Stimulated activated effector memory CD8-positive, alpha-beta T cell treated with anti-CD3 and anti-CD28 coated beads, Interleukin-12 subunit alpha, Interleukin-12 subunit beta, amount 100 ng/mL, for 72 hours (primary cell): ENCODE measurements at regions not wholly inside any gene's neighbourhood (a gene's known extent, or its start where the extent isn't known, plus 50 kb on each side); places are given as distances from the start of the nearest gene placed in this dataset.

Source experiments
- ATAC-seq: fragments of 150-1000 bp; cut with Tn5 transposase; 2 replicates; pipeline ENCODE4 v1.10.0; 2021
- DNase-seq, 2 donors: peaks; one replicate each; pipeline ENCODE4 v3.0.0; 2021 to 2022; ENCODE audit warnings: low spot score in 2 of 2
- H3K27ac Mint-ChIP-seq: one replicate; pipeline ENCODE4 v1.8.0; 2022; ENCODE audit warnings: mild to moderate bottlenecking, mixed read lengths
- H3K36me3 Mint-ChIP-seq: one replicate; pipeline ENCODE4 v1.8.0; 2022; ENCODE audit warnings: mild to moderate bottlenecking, mixed read lengths
- H3K4me1 Mint-ChIP-seq: one replicate; pipeline ENCODE4 v1.8.0; 2022; ENCODE audit warnings: mixed read lengths
- H3K4me3 Mint-ChIP-seq: one replicate; pipeline ENCODE4 v1.8.0; 2022; ENCODE audit warnings: mild to moderate bottlenecking, mixed read lengths
- H3K9me3 Mint-ChIP-seq: one replicate; pipeline ENCODE4 v1.8.0; 2022; ENCODE audit warnings: mixed read lengths

DNA sequence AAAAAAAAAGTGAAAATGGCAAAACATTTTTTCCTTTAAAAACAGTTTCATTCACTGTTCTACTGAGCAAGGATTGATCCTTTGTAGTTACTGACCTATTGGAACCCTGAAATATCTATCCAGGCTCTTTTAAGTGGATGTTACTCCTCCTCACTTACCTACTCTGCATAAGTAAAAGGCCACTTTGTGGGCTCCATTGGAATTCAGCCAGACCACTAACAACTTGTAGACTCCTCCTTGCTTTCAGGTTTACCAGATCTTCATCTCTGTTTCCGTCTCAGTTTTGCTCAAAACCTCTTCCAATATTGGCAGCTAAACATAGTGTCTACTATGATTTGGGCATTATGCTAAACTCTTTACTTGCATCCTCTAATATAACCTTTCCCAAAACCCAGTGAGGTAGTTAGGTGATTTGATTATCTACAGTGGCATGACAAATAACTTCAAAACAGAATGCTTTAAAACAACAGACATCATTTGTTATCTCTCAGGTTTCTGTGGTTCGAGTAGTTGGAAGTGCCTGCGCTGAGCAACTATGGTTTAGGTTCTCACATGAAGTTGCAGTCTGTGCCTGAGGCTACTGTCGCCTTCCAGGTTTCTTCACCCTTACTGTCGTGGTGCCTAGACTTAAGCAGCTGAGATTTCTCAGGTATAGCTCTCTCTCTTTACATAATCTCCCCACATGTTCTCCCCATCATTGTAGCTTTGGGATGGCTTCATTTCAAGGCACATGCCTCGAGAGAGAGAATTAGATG lies 698.2 kb downstream of the REEP3 start:
- Mint-ChIP-seq H3K4me3 (no peak overlapping the region), H3K27ac (no peak overlapping the region), H3K9me3 (peaks cover 7% of the 10 kb centered on the region)

DNA sequence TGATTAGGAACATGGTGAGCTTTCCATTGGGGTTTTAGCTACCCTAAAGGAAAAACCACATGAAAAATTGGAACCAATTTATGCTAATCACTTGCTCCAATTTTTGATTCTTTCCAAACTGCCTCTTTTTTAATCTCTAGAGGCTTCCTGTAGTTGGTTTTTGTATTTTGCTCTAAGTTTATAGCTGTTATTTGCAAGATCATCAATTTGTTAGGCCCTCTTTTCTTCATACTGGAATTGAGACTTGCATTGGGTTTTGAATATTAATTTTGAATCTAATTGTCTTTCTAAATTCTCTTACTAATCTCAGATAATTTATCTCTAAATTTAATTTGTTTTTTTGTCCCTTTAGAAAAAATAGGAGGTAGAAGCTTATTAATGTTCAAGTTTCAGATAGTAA lies 713.3 kb downstream of the REEP3 start:
- no peak for ATAC-seq
- no peak overlapping the region for H3K4me3 Mint-ChIP-seq
- H3K27ac Mint-ChIP-seq = no peak overlapping the region
- peaks cover 15% of the 10 kb centered on the region for H3K9me3 Mint-ChIP-seq
- no peaks in the 10 kb centered on the region for H3K4me1 Mint-ChIP-seq
- H3K36me3 Mint-ChIP-seq = no peaks in the 10 kb centered on the region
- no peak for DNase-seq

More for the DNA sequence above, 698.2 kb downstream of the REEP3 start:
- DNase-seq (no peak), ATAC-seq (no peak)
- H3K4me1 Mint-ChIP-seq = no peaks in the 10 kb centered on the region
- no peaks in the 10 kb centered on the region for H3K36me3 Mint-ChIP-seq

DNA sequence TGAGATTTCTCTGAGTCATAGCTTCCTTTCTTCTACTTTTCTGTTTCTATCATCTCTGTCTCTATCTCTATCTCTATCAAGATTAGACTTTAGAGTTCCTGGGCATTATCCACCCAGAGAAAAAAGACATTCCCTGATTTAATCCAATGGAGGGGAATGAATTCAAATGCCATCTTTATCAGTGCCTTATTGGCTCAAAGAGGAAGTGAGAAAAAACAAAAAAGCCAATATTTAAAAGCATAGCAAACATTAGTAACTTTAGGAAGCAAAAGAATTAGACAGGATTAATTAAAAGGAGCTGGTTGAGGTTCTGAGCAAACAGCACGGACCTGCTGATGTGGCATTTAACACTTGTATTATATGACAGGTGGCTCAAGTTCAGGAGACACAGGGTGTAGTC lies 736.5 kb downstream of the REEP3 start:
- Mint-ChIP-seq H3K36me3 (no peaks in the 10 kb centered on the region), H3K4me3 (no peak overlapping the region), H3K27ac (no peak overlapping the region), H3K4me1 (no peaks in the 10 kb centered on the region), H3K9me3 (peaks cover 9% of the 10 kb centered on the region)
- DNase-seq (no peak), ATAC-seq (no peak)

DNA sequence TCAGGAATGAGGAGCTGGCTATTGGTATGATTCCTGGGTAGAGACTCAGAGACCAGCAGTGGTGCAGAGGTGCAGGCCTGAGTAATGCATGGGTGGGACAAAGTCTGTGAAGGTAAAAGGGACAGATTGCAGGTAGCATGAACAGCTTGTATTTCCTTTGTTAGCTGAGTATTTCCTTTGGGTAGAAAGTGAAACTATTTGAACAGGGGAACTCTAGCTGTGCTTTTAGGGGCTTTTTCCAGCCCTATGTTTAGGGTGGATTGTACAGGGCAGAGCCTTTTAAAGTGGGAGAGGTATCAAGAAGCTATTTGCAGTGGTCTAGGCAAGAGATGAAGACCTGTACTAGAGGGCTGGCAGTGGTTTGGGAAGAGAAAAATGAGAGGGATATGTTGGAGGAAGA lies 739.9 kb downstream of the REEP3 start:
- peaks cover 13% of the 10 kb centered on the region for H3K9me3 Mint-ChIP-seq
- H3K4me1 Mint-ChIP-seq = no peaks in the 10 kb centered on the region
- no peak overlapping the region for H3K4me3 Mint-ChIP-seq
- ATAC-seq = no peak
- no peak overlapping the region for H3K27ac Mint-ChIP-seq
- no peaks in the 10 kb centered on the region for H3K36me3 Mint-ChIP-seq
- no peak for DNase-seq

DNA sequence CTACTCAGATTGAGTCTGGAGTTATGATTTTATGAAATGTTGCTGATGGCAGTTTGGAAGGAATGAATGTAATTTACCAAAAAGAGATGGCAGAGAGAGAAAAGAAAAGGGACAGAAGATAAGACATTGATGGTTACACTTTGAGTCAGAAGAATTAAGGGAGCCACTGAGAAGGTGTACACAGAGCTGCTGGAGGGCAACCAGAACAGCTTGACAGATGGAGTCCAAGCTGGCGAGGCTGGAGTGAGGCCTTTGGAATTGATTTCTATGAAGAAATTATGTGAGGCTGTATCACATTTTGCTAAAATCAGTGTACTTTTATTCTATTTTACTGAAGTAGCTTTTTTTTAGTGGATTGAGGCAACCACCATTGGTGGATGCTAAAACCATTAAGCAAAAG lies 740.5 kb downstream of the REEP3 start:
- no peak for ATAC-seq
- no peaks in the 10 kb centered on the region for H3K36me3 Mint-ChIP-seq

DNA sequence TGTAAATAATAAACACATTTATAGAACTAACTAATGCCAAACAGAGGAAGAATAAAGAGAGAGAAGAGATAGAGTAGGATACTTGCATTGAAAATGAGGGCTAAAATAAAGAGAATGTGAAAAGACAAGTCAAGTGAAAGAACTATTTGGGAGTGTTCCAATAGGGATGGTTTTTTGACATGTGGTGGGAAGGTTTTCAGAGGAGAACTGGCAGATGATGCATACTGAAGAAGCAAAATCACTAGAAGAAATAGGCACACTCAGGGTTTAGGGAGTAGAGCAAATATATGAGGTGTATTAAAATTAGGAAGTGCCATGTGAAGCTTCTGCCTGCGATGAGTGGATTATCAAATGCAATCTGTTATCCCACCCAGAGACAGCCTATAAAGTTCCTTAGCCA lies 744.8 kb downstream of the REEP3 start:
- ATAC-seq = no peak
- Mint-ChIP-seq H3K36me3 (no peaks in the 10 kb centered on the region), H3K4me1 (no peaks in the 10 kb centered on the region), H3K27ac (no peak overlapping the region), H3K9me3 (peaks cover 13% of the 10 kb centered on the region), H3K4me3 (no peak overlapping the region)
- DNase-seq = no peak

More for the DNA sequence above, 740.5 kb downstream of the REEP3 start:
- no peaks in the 10 kb centered on the region for H3K4me1 Mint-ChIP-seq
- peaks cover 13% of the 10 kb centered on the region for H3K9me3 Mint-ChIP-seq
- DNase-seq = no peak
- no peak overlapping the region for H3K27ac Mint-ChIP-seq
- H3K4me3 Mint-ChIP-seq = no peak overlapping the region

DNA sequence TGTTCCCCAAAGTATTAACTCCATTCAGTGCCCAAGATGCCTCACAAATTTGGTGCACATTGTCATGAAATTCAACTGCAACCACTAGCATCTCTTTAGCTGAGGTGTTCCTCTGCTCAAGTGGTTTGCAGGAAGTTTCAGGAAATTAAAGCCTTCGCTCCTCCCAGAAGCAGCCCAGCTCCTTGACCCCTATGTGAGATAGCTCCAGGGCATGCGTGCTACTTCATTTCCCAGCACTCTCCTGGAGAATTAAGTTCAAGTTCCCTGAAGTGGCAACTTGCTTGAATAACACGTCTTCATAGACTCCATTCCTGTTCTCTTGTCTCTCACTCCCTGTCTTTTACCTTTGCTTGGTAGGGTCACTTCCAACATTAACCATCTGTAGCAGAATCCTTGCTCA lies 750.3 kb downstream of the REEP3 start:
- no peak for ATAC-seq

DNA sequence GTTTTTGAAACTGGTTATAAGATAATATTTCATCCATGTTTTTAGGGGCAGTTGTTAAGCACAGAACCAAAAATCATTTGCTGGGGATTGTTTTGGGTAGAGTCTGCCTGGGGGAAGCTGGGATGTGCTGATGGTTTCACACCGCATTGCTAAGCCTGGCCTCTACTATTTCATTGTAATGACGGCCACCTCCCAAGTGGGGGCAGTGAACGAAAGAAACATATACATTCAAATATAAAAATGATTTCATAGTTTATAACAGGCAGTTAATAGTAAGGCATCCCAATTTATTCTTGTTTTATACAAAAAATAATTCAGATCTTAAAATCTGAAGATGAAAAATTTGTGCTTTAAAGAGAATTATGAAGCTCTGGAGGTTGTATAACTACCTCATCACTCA lies 750.8 kb downstream of the REEP3 start:
- Mint-ChIP-seq H3K4me3 (no peak overlapping the region), H3K4me1 (no peaks in the 10 kb centered on the region), H3K36me3 (no peaks in the 10 kb centered on the region), H3K9me3 (no peaks in the 10 kb centered on the region), H3K27ac (no peak overlapping the region)
- DNase-seq (no peak), ATAC-seq (no peak)

More for the DNA sequence above, 750.3 kb downstream of the REEP3 start:
- Mint-ChIP-seq H3K4me3 (no peak overlapping the region), H3K27ac (no peak overlapping the region), H3K4me1 (no peaks in the 10 kb centered on the region), H3K36me3 (no peaks in the 10 kb centered on the region), H3K9me3 (no peaks in the 10 kb centered on the region)
- no peak for DNase-seq

DNA sequence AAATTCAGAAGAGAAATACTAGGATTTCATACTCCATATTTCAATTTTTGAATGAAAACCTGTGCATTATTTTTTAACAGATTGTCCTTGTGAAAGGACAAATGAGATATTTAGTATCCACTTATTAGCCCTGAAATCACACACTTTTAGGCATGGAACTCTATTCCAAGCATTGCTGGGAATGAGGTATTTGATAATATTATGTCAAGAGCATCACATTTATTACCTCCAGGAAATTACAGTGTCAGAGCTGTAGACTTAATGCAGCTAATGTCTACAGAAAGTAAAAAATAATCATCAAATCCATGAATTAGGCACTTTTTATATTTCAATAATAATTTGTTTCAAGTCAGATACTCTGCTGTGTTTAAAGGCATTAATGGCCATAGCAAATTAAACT lies 753.8 kb downstream of the REEP3 start:
- H3K9me3 Mint-ChIP-seq = peaks cover 4% of the 10 kb centered on the region
- H3K36me3 Mint-ChIP-seq = no peaks in the 10 kb centered on the region
- no peaks in the 10 kb centered on the region for H3K4me1 Mint-ChIP-seq
- H3K4me3 Mint-ChIP-seq = no peak overlapping the region
- H3K27ac Mint-ChIP-seq = no peak overlapping the region
- DNase-seq = no peak
- ATAC-seq = no peak

DNA sequence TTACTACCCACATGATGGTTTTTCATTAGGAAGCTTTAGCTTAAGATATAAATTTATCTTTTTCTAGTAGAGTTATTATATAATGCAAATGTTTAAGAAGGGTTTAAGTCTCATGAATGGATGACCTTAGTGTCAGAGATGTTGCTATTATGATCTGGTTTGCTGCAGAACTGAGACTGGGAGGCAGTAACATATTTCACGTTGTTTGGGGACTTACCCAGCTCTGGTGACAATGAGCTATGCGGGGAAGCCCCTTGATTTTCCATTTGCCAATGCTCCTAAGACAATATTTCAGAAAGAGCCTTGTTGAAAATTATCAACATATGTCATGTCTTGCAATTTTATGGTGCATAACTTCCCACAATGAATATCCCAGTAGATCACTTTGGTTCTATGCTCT lies 754.6 kb downstream of the REEP3 start:
- Mint-ChIP-seq H3K9me3 (peaks cover 4% of the 10 kb centered on the region), H3K4me1 (no peaks in the 10 kb centered on the region), H3K36me3 (no peaks in the 10 kb centered on the region), H3K4me3 (no peak overlapping the region), H3K27ac (no peak overlapping the region)
- ATAC-seq (no peak), DNase-seq (no peak)

DNA sequence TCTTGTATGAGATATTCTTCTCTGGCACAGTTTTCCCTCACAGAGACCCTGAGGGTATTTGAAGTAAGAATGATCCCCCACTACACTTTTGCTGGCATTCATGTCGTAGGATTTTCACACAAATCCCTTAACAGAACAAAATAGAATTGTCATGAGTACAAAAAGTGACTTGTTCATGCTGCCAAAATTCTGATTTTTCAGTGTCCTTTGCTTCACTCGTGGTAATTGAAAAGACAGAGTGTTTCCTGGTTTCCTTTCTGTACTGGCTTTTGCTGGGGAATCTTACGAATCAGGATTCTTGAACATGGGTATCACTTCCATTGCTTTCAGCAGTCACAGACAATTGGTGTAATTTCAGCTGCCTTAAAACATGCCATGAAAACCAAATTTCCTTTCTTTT lies 756.3 kb downstream of the REEP3 start:
- H3K4me1 Mint-ChIP-seq = no peaks in the 10 kb centered on the region
- ATAC-seq (no peak), DNase-seq (no peak)
- H3K36me3 Mint-ChIP-seq = no peaks in the 10 kb centered on the region
- H3K27ac Mint-ChIP-seq = no peak overlapping the region
- H3K4me3 Mint-ChIP-seq = no peak overlapping the region
- H3K9me3 Mint-ChIP-seq = peaks cover 8% of the 10 kb centered on the region

DNA sequence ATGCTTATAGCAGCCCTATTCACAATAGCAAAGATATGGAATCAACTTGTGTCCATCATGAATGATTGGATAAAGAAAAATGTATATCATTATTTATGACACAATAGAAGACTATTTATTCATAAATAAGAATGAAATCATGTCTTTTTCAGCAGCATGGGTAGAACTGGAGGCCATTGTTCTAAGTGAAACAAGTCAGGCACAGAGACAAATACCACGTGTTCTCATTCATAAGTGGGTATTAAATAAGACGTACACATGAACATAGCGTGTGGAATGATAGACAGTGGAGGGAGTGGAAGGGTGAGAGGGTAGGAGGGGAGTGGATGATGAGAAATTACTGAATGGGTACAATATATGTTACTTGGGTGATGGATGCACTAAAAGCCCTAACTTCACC lies 762.4 kb downstream of the REEP3 start:
- ATAC-seq = no peak
- Mint-ChIP-seq H3K27ac (no peak overlapping the region), H3K4me3 (no peak overlapping the region), H3K36me3 (no peaks in the 10 kb centered on the region), H3K9me3 (peaks cover 12% of the 10 kb centered on the region), H3K4me1 (no peaks in the 10 kb centered on the region)
- DNase-seq = no peak

DNA sequence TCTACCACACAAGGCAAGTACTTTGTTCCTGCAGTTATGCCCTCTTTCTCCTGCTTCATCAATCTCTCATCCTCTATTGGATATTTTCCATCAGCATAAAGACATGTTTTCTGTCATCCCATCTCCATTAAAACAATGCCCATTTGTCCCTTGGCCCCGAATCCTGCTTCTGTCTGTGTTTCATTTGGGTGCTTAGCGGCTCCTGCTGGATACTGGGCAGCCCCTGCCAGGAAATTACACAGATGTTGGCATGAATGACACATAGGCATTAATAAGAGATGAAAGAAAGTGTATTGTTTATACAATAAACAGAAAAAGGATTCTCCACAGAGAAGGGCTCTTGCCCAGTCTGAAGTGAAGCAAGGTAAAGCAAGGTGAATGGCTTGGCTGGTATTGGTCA lies 765.3 kb downstream of the REEP3 start:
- Mint-ChIP-seq H3K9me3 (peaks cover 11% of the 10 kb centered on the region), H3K4me1 (no peaks in the 10 kb centered on the region), H3K4me3 (no peak overlapping the region), H3K27ac (no peak overlapping the region), H3K36me3 (no peaks in the 10 kb centered on the region)
- DNase-seq = no peak
- no peak for ATAC-seq

DNA sequence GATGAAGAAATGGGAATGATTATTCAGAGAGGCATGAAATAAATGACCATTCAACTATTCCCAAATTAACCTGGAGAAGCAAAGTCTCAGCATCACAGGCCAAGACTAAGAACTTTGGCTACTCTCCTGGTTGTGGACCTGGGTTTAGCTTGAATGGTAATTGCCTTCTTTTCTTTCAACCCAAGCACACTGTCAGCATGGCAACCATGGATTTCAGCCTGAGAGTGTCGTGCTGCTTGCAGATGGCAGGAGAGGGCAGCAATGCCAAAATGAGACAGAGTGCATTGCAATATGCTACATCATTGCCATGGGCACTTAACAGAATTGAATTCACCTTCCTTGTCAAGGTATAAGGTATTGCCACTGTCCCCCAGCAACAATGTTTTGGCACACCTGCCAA lies 767.2 kb downstream of the REEP3 start:
- Mint-ChIP-seq H3K4me3 (no peak overlapping the region), H3K4me1 (no peaks in the 10 kb centered on the region), H3K36me3 (no peaks in the 10 kb centered on the region), H3K27ac (no peak overlapping the region), H3K9me3 (peaks cover 9% of the 10 kb centered on the region)
- ATAC-seq (no peak), DNase-seq (no peak)

DNA sequence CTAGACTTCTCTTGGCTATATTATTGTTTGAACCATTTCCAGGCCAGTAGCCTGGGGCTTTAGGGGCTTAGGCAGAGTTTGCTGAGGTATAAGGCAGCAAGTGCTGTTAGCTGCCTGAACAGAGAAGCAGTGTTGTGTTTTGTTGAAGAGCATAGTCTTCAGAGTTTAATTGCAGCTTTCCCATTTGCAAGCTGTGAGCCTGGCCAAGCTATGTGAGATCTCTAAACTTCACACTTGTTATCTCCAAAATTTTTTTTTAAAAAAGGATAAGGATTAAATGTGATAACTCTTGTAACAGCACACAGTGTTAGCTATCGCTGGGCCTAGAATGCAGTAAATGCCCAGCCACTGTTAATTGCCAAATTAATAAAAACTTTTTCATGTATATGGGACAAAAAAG lies 782.4 kb downstream of the REEP3 start:
- Mint-ChIP-seq H3K36me3 (no peaks in the 10 kb centered on the region), H3K4me1 (no peaks in the 10 kb centered on the region), H3K27ac (no peak overlapping the region), H3K4me3 (no peak overlapping the region), H3K9me3 (peaks cover 7% of the 10 kb centered on the region)
- no peak for DNase-seq
- ATAC-seq = no peak

DNA sequence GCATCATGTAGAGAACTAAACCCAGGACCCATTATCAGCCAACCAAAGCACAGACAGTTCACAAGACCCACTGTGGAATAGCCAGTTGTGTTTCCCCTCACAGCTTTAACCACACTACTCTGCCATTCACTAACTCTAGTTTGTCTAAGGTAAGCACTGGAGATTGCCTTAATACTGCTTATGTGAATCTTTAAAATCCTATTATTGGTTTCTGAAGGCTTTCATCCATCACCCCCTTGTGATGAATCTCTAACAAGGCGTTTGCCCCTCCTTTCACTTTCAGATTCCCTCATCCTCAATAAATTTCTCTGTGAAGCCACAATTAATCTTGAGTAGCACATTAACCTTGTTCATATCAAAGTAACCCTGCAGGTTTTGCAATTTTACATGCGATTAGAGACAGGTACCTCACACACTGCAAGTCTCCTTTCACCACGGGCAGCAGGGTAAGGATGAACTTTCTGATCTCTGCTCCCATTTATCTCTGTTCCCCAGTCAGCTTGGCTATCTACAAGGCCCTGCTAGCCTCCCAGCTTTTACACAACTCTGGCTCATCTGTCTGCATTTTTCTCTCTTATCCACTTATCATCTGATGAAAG lies 785.6 kb downstream of the REEP3 start:
- H3K27ac Mint-ChIP-seq = no peak overlapping the region
- no peaks in the 10 kb centered on the region for H3K36me3 Mint-ChIP-seq
- no peak for ATAC-seq
- H3K4me1 Mint-ChIP-seq = no peaks in the 10 kb centered on the region
- no peak for DNase-seq
- H3K4me3 Mint-ChIP-seq = no peak overlapping the region
- peaks cover 6% of the 10 kb centered on the region for H3K9me3 Mint-ChIP-seq
